Neural crest cell (in vitro differentiated cells): ENCODE measurements at regions not wholly inside any gene's neighbourhood (a gene's known extent, or its start where the extent isn't known, plus 50 kb on each side); places are given as distances from the start of the nearest gene placed in this dataset.

ENCODE experiments used
- DNase-seq: peaks from one replicate; pipeline ENCODE4 v3.0.0; 2021; ENCODE audit warnings: low read depth, mixed read lengths, low spot score
- H3K27ac Mint-ChIP-seq: one replicate; pipeline ENCODE4 v1.8.0; 2021; ENCODE audit warnings: mild to moderate bottlenecking, mixed read lengths; ENCODE audit not compliant: unreplicated experiment
- H3K27me3 Mint-ChIP-seq: 2 replicates; pipeline ENCODE4 v1.8.0; 2021; ENCODE audit warnings: low read depth, mild to moderate bottlenecking, mixed read lengths
- H3K36me3 Mint-ChIP-seq: 2 replicates; pipeline ENCODE4 v1.8.0; 2021; ENCODE audit warnings: low read depth, mild to moderate bottlenecking, mixed read lengths
- H3K4me1 Mint-ChIP-seq: 2 replicates; pipeline ENCODE4 v1.8.0; 2021; ENCODE audit warnings: mixed read lengths
- H3K4me3 Mint-ChIP-seq: one replicate; pipeline ENCODE4 v1.8.0; 2021; ENCODE audit warnings: mild to moderate bottlenecking, mixed read lengths
- H3K9me3 Mint-ChIP-seq: 2 replicates; pipeline ENCODE4 v1.8.0; 2021; ENCODE audit warnings: mixed read lengths
- CTCF ChIP-seq: fragments of 200-600 bp; sonication (generic); conservative IDR thresholded peaks from 2 replicates; pipeline ENCODE4 v1.5.0; 2021; ENCODE audit warnings: antibody characterized with exemption, mild to moderate bottlenecking

GRCh38 chr4:111635646-111636045 is 509.6 kb upstream of the FAM241A start:
- Mint-ChIP-seq H3K4me1 (peaks cover 3% of the 10 kb centered on the region), H3K27ac (no peak overlapping the region), H3K27me3 (peaks cover 22% of the 10 kb centered on the region), H3K4me3 (no peak overlapping the region), H3K36me3 (no peaks in the 10 kb centered on the region), H3K9me3 (no peaks in the 10 kb centered on the region)
- no peak for TF ChIP-seq CTCF
- no peak for DNase-seq

- no peak for DNase-seq
- Mint-ChIP-seq H3K27ac (no peak overlapping the region), H3K9me3 (no peaks in the 10 kb centered on the region), H3K27me3 (peaks cover 16% of the 10 kb centered on the region), H3K4me3 (no peak overlapping the region), H3K4me1 (peaks cover 3% of the 10 kb centered on the region), H3K36me3 (no peaks in the 10 kb centered on the region)
- no peak for TF ChIP-seq CTCF
Observed at GRCh38 chr4:111636961-111637585, 508.2 kb upstream of the FAM241A start.

GRCh38 chr4:111639120-111639690 is 506.0 kb upstream of the FAM241A start:
- no peak for TF ChIP-seq CTCF
- no peak overlapping the region for H3K27ac Mint-ChIP-seq
- no peak for DNase-seq

GRCh38 chr4:111639876-111640275 is 505.4 kb upstream of the FAM241A start:
- H3K4me3 Mint-ChIP-seq, result no peak overlapping the region
- H3K9me3 Mint-ChIP-seq, result no peaks in the 10 kb centered on the region
- H3K27me3 Mint-ChIP-seq, result peaks cover 6% of the 10 kb centered on the region
- DNase-seq, result no peak
- H3K36me3 Mint-ChIP-seq, result no peaks in the 10 kb centered on the region
- TF ChIP-seq CTCF, result no peak
- no peak overlapping the region for H3K27ac Mint-ChIP-seq
- no peaks in the 10 kb centered on the region for H3K4me1 Mint-ChIP-seq

More at GRCh38 chr4:111639120-111639690, 506.0 kb upstream of the FAM241A start:
- no peaks in the 10 kb centered on the region for H3K9me3 Mint-ChIP-seq
- no peaks in the 10 kb centered on the region for H3K36me3 Mint-ChIP-seq
- no peaks in the 10 kb centered on the region for H3K4me1 Mint-ChIP-seq
- H3K27me3 Mint-ChIP-seq, result peaks cover 6% of the 10 kb centered on the region
- no peak overlapping the region for H3K4me3 Mint-ChIP-seq

- peaks cover 2% of the 10 kb centered on the region for H3K27me3 Mint-ChIP-seq
- peak; percentile 92 for TF ChIP-seq CTCF
- peak; percentile 67 for DNase-seq
- H3K9me3 Mint-ChIP-seq, result no peaks in the 10 kb centered on the region
- H3K4me3 Mint-ChIP-seq, result no peak overlapping the region
- no peaks in the 10 kb centered on the region for H3K4me1 Mint-ChIP-seq
- H3K27ac Mint-ChIP-seq, result no peak overlapping the region
- no peaks in the 10 kb centered on the region for H3K36me3 Mint-ChIP-seq
Observed at GRCh38 chr4:111641813-111642579, 503.3 kb upstream of the FAM241A start.
